ENCODE measurements at regions not wholly inside any gene's neighbourhood (a gene's known extent, or its start where the extent isn't known, plus 50 kb on each side); places are given as distances from the start of the nearest gene placed in this dataset.
"Not testable (repeated sequence)": the region's sequence is repeated elsewhere in the genome, so short reads cannot be mapped to it uniquely, and the experiment has no call there.

GRCh38 chr9:25830381-25830780 is 152.1 kb upstream of the TUSC1 start:
- no peak for DNase-seq

- DNase-seq, result no peak
Measured at GRCh38 chr9:25827626-25828025, 149.4 kb upstream of the TUSC1 start.

- no peak for DNase-seq
Measured at GRCh38 chr9:25816439-25816838, 138.2 kb upstream of the TUSC1 start.

- DNase-seq, result no peak
Measured at GRCh38 chr9:25814023-25814422, 135.8 kb upstream of the TUSC1 start.

GRCh38 chr9:25813478-25813877 is 135.2 kb upstream of the TUSC1 start:
- no peak for DNase-seq

GRCh38 chr9:25808554-25808953 is 130.3 kb upstream of the TUSC1 start:
- DNase-seq, result no peak

GRCh38 chr9:25804856-25805255 is 126.6 kb upstream of the TUSC1 start:
- no peak for DNase-seq

- not testable (repeated sequence) for DNase-seq
Measured at GRCh38 chr9:25801989-25802388, 123.7 kb upstream of the TUSC1 start.

GRCh38 chr9:25773805-25774204 is 95.6 kb upstream of the TUSC1 start:
- DNase-seq, result no peak

GRCh38 chr9:25755951-25756350 is 77.7 kb upstream of the TUSC1 start:
- DNase-seq, result no peak

- DNase-seq, result no peak
Measured at GRCh38 chr9:25752398-25752797, 74.2 kb upstream of the TUSC1 start.

- DNase-seq, result no peak
Measured at GRCh38 chr9:25742256-25742655, 64.0 kb upstream of the TUSC1 start.

- DNase-seq, result no peak
Measured at GRCh38 chr9:25733336-25733982, 55.2 kb upstream of the TUSC1 start.

GRCh38 chr9:25731895-25732794 is 53.9 kb upstream of the TUSC1 start:
- not testable (repeated sequence) for DNase-seq

All from inflammatory macrophage treated with lipopolysaccharide for 1 hour (primary cell).